T1000 (cell line): ENCODE measurements at regions not wholly inside any gene's neighbourhood (a gene's known extent, or its start where the extent isn't known, plus 50 kb on each side); places are given as distances from the start of the nearest gene placed in this dataset.

Experiments
- DNase-seq: peaks from one replicate; lab custom pipeline; 2025; ENCODE audit warnings: mixed read lengths; lab: John Stamatoyannopoulos, UW

DNA sequence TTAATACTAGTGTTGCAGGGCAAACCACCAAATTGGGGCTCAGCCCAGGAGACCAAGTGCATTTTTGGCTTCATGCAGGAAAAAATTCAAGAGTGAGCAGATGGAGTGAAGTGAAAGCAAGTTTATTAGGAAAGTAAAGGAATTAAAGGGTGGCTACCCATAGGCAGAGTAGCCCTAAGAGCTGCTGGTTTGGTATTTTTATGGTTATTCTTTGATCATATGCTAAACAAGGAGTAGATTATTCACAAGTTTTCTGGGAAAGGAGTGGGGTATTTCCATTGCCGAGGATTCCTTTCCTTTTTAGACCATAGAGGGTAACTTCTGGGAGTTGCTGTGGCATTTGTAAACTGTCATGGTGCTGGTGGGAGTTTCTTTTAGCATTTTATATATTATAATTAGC, 459.0 kb downstream of the KLF5 start:
- DNase-seq = no peak

DNA sequence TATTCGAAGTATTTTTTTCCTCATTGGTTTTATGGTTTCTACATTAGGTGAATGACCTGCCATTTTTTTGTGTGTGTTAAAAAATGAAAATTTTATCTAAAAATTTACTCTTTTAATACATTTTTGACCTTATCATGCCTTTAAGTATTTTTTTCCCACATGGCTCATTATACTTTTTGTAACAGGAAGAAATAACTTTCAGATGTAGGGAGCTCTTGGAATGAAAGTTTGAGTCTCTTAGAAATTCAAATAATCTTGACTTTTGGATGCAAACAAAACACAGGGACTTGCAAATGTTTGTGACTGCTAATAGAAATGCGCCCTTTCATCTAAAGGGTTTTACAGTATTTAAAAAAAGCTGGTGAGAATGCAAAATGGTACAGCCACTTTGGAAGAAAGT, 457.9 kb downstream of the KLF5 start:
- no peak for DNase-seq

DNA sequence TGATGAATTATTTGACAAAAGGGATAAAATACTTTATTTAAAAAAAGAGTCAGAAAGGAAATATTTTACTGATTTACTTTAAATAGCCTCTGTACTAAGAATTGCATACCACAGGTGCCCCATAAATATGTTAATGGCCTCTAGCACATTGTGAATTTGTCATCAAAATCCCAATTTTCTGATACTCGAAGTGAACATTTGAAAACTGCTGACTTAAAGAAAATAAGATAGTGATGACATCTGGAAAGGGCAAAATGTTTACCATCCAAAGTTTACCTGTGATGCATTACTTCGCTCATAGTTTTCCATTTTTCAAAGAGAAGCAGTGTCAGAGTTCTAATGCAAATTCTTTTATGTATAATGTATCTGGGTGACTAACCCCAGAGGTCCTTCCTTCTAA, 455.4 kb downstream of the KLF5 start:
- no peak for DNase-seq

DNA sequence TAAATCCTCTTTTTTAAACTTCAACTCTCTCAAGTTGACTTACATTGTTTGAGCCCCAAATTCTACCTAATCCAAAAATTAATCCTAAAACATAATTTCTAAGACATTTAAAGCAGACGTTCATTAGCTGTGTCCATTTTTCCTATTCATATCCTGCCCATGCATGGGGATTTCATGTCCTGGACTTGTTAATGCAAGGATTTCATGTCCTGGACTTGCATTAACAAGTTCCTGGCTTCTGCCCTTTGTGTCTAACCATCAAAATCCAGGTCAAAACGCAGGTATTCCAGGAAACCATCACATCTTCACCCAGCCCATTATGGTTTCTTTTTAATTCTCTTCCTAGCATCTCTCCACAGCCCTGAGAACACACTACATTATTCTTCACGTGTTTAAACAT, 454.9 kb downstream of the KLF5 start:
- no peak for DNase-seq

DNA sequence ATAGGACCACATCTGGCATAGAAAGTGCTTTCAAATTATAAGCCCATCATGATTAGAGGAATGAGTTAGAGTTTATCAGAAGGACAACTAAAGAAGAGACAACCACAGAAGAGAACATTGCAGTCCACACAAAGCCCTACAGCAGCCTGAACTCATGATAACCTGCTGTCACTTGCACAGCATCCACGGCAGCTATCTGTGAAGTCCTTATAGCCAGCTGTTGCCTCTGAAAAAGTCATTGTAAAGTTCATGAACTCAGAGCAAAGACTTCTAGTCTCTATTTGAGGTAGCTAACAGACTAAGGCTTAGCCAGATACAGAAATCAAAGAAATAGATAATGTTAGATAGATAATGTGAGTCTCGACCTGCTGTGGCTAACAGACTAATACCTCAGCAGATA, 450.0 kb downstream of the KLF5 start:
- DNase-seq = no peak

DNA sequence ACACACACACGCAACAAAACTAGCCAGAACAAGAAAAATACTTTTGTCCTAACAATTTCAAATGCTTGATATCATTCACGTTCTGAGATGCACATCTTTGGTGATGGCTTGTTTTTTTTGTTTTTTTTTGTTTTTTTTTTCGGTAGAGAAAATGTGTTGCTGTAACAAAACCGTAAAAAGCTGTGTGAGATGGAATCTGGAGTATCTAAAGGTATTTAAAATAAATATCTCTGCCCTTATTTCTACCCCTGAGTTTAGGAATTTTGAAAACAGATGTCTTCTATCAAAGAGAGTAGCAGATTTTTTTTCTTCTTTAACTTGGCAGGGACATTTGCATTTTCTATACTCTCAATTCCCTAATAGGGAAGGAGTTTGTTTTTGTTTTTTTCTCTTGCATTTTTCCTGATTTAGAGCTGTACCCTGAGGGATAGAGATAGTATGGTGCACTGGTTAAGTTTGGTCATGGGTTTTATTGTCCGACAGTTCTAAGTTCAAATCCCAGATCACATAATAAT, 446.6 kb downstream of the KLF5 start:
- DNase-seq = no peak

DNA sequence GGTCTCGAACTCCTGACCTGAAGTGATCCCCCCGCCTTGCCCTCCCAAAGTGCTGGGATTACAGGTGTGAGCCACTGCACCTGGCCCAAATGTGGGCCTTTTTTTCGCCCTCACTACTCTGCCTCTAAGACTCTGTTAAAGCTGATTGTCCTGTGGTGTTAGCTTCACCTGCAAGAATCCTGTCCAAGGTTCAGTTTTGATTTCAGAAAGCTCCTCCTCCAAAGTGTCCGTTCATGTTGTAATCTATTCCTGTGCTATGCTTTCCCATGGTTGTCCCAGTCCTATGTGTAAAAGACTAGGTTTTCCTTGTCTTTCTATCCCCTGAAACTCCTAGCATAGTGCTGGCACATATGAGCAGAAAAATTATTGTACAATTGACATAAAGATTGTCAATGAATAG, 440.9 kb downstream of the KLF5 start:
- DNase-seq = no peak

DNA sequence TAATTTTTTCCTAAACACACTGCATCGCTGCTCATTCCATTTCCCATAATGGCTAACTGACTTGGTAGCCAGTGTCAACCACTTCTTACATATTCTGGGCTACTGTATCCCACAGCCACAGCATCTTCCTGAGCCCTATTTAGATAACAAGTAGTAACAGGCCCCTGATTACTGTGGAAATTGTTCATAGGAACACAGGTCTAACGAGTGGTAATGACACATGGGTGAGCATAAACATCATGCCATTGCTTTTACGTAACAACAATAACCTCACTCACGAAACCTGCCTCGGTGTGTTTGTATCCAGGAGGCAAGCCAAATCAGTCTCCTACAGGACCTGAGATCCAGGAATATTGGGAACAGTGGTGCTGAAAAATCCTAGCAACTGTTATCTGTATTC, 438.6 kb downstream of the KLF5 start:
- DNase-seq = no peak

DNA sequence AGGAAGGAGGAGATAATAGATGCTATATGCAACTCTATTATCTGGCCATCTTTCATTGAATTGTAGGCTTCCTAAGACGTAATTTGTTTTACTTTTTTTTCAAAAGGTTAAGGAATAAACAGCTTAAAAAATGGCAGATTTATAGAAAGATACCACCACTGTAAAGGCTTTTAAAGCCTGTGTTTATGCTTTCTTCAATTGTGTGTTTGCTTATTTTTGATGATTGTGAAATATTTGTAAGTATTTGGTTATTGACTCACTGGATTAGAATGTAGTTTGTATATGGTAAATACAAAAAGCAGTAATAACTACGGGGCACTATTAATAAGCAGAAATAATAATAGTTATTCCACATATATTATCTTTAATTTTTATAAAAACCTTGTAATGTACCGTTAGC, 437.9 kb downstream of the KLF5 start:
- DNase-seq = no peak

DNA sequence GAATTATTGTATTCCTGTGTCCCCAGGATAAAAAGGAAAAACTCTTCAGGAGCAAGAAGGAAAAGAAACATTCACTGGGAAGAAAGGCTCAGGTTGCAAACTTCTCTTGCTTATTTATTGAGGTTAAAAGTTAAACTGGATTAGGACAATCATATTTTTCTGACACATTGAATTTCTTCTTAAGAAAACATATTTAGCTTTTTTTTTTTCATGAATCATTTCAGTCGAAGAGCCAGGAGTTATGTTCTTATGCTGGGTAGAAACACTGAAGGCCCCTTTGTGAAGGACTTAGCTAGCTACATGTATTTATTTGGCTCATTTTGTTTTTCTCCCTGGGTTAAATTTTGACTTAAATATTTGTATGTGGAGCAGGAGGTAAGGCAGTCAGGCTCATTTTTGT, 434.0 kb downstream of the KLF5 start:
- no peak for DNase-seq

DNA sequence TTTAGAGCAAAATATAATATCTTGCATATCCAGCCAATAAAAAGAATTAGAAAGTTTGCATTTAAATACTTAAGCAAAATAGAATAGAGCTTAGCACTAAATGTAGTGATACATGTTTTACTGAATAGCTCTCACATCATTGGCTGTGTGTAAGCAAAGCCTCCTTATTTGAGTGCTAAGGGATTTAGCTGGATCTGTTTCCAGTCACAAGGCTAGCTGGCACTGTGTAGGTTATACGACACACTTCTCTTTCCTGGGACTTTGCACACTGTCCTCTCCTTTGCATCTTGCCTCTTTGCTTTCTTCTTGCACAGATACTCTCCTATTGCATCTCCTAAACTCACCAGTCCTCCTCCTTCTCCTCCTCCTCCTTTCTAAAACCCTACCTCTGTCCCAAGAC, 423.8 kb downstream of the KLF5 start:
- no peak for DNase-seq

DNA sequence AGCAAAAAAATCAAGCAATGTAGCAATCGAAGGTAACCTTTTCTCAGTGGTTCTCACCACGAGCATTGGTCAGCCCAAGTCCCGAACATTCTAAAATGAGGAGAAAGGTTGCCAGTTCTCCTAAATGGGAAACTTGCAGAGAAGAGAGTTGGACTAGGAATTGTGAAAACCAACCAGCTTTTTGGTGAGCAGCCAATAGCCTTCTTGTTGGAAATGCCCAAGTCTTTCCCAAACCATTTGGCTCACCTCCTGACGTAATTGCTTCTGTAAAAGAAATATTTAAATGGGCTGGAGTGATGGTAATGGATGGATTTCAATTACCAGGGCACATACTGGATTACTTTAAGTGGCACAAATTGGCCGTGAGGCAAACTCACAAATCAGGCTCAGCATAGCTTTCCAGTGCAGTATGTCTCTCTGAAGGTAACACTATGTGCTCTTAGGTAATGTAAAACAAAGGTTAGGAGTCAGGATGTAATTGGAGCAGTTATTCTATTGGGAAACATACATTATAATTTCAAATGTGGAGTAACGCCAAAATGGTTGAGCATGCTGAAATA, 423.2 kb downstream of the KLF5 start:
- DNase-seq = no peak

DNA sequence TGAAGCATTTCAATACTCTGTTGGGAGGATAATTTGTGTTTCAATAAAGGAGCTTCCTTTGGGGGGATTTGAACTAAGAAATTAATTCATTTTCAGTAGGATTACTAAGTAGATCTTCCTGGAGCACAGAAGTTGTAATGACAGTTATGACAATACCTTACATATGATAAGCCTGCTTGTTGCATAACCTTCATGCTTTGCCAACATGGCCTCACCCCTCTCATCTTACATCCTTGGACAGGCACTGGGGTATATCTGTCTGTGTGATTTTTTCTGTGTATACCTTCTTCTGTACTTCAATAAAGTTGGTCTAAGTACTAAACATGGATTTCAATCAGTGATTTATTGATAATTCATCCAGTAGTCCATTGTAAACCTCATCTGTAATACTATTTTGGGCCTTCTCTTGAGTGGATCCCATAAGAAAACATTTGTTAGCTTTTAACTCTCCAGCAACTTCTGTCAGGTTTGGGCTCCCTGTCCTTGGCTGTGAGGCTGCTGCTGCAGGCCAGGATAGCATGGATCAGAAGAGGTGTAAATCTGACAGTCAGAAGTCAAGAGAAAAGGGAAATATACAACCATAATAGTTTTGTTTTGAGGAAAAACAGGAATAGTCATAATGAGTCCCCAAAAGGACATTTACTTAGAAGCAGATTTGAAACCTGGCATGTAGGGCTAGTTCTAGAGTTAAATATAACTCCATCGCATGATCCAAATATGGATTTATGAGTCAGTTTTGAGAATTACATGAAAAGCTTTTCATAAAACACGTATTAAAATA, 422.2 kb downstream of the KLF5 start:
- DNase-seq = no peak

DNA sequence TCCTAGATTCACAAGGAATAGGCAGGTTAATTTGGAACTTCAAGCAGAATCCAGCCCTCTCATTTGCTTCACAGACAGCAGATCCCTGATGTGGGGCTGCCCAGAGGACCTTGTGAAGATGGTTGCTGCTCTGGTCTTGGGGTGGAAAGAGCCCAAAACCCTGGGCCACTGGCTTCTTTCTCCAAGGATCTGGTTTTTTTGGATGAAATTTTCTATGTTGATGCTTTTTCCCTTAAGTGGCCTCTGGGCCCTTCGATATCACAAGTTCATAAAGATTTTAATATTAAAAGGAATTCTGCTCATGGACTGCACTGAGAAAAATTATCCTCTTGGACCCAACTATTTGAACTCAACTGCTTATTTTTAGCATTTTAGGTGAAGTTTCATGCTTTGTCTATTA, 421.1 kb downstream of the KLF5 start:
- no peak for DNase-seq

DNA sequence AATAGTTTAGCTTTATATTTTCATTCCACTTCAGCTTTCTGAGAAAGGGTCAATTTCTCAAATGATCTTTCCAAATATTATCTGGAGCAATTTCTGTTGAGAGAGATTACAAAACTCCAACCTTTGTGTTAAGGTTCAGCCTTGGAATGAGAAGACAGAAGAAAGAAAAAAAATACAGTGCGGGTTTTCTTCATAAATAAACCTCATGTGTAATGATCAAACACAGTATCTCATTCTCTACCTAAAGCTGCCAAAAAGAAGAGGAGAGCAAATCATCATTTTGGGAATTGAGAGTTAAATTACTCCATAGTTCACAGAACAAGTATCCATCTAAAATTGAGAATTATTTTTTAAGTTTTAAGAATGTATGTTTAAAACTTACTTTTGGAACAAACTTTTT, 420.5 kb downstream of the KLF5 start:
- DNase-seq = no peak

DNA sequence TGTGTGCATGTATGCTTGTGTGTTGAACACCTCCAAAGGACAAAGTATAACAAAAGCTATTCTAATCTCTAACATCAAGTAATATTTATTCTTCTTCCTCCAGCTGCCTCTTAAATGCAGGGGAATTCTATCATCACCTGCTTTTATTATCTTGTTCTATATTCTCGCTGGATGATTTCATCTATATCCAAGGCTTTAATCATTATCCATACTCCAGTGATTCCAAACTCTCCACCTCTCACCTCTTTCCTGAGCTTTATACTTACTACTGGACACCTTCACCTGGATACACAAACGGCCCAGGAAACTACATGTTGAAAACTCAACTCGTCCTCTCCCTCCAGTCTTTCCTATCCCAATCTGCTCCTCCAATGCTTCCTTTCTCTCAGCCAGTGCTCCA, 418.6 kb downstream of the KLF5 start:
- no peak for DNase-seq

DNA sequence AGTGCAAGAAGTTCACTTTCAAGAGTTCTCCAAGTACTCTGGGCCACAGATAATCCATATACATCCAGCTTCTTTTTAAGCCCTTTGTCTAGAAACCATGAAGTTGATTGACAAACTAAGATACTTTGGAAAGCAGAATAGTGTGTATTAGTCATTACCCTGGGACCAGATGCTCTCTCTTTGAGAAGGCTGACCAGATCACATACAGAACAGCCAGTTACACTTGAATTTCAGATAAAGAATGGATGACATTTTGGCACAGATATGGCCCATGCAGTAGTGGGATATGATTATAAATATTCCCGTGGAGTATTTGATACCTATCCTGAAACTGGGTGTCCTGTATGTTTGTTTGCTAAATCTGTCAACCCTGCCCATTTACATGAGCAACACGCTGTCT, 414.2 kb downstream of the KLF5 start:
- no peak for DNase-seq

DNA sequence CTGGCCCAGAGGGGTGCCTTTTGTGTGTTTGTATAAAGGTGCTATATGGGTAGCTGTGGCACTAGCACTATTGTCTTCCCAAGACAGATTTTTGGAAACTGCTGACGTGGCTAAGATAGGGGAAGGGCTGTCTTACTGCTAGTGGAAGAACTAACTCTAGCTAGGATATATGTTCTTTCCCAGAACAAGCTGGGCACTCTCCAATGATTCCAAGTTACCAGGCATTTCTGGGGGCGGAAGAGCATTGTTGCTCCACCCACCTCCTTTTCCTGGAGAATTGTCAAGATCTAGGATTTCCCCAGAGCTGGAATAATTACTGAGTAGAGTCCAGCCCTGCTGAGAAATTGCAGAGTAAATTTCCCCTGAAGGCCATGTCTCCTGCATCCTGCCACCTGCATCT, 408.3 kb downstream of the KLF5 start:
- no peak for DNase-seq

DNA sequence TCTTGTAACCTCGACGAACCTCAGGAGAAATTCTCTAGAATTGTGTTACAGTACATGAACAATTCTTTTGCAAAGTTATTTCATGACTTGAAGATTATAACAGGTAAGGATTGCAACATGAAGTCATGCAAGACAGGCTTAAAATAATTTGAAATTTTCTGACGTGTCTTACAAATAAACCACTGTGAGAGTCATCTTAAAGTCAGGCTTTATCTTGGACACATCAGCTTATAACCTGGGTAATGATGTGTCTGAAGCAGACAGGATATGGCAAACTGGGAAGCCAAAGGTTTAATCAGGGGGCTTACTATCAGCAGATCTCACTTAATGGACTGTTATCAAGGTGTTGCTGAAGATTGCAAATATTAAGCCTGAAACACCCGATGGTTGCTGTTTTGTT, 407.8 kb downstream of the KLF5 start:
- DNase-seq = no peak

DNA sequence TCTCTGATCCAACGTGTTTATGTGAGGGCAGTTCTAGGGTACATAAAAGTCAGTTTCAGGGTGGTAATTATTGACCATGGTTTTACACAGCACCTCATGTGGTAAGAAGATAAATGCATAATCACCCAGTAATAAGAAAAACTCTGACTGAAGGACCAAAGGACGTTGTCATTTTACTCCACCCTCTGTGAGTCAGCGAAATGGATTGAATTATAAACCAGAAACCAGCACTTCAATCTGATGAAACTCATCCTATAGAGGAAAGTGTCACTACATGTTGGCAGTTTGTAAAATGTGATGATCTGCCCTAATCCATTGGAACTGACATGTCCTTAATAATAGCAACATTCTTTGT, 406.8 kb downstream of the KLF5 start:
- DNase-seq = no peak

DNA sequence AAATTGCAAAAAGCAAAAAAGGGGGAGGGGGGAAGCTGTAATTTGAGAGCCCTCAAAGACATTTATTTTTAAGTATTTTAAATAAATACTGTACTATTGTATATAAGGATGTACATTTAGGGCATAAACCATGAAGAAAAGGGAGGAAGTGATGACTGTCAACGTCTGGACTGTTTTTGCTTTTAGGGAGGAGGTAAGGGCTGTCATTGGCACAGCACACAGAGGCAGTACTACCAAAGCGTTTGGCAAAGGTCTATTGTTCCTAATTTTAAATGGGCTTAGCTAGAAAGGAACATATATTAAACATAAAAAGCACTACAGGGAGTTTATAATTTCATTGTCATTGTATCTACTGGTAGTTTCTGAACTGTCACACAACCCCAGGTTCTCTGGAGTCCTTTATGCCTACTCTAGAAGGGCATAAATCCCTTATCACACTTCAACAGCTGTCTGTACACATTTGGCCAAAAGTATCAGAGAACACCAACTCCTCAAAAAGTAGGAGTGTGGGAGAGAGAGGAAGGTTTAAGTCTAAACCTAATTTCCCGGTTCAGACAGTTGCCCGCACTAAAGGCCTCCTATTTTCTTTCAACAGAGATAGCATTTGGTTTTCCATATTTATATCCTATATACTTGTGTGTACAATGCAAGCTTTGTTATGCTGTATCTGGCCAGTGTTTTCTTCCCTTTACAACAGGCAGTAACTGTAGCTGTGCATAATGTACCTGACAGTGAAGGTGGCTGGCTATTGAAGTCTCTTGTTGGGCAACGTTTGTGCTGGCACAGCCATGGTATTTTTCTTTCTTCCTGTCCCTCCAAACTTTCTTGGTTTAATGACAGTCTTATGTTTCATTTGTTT, 406.2 kb downstream of the KLF5 start:
- no peak for DNase-seq

DNA sequence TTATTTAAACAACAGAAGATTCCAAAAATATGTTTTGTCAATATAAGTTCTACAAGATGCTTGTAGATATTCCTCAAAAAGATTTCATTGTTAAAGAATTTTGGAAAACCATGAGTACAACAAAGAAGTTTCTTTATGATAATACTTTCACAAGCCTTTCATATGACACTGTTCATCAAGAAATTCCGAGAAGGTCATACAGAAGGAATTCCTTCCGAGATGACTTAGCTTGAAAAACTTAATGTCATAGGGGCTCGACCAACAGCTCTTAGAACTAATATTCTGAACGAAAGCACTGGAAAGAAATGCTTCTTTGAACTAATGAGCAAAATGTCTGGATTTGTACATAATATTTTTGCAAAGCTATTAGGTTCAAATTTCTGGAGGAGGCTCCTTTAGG, 403.4 kb downstream of the KLF5 start:
- no peak for DNase-seq
